HUES6 (cell line): ENCODE measurements at regions not wholly inside any gene's neighbourhood (a gene's known extent, or its start where the extent isn't known, plus 50 kb on each side); places are given as distances from the start of the nearest gene placed in this dataset.

Experiments
- H3K27ac ChIP-seq: 2 replicates; pipeline ENCODE4 v1.7.0; 2013; ENCODE audit warnings: low read depth, mild to moderate bottlenecking, low read length, inconsistent platforms
- H3K27me3 ChIP-seq: 2 replicates; pipeline ENCODE4 v1.6.1; 2013; ENCODE audit warnings: low read length; ENCODE audit not compliant: control insufficient read depth, insufficient read depth
- H3K36me3 ChIP-seq: 2 replicates; pipeline ENCODE4 v1.6.1; 2013; ENCODE audit warnings: low read length; ENCODE audit not compliant: control insufficient read depth, insufficient read depth
- H3K4me1 ChIP-seq: 2 replicates; pipeline ENCODE4 v1.6.1; 2013; ENCODE audit warnings: low read length; ENCODE audit not compliant: control insufficient read depth, insufficient read depth
- H3K4me3 ChIP-seq: 2 replicates; pipeline ENCODE4 v1.5.1; 2013; ENCODE audit warnings: low read depth, low read length
- H3K9ac ChIP-seq: one replicate; pipeline ENCODE4 v1.6.1; 2013; ENCODE audit warnings: mild to moderate bottlenecking, low read length
- H3K9me3 ChIP-seq: 2 replicates; pipeline ENCODE4 v1.6.1; 2013; ENCODE audit warnings: low read depth, low read length; ENCODE audit not compliant: control insufficient read depth, insufficient read depth

DNA sequence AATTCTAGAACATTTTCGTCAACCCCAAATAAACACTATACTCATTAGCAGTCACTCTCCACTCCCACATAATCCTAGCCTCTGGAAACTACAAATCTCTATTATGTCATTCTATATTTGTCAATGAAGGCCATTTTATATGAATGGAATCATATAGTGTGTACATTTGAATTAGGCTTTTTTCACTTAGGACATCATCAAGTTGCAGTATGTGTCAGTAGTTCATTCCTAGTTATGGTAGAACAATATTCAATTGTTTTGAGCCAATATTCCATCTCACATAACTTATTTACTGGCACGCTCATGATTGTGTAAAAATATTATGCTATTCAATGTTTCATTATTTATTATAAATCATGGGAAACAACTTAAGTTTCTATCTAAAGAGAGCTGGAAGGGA is 1610.4 kb upstream of the MIR17HG start:
- Histone ChIP-seq H3K4me1 (0 out of 2 replicates have a peak, but pooled peaks cover 3% of the 10 kb centered on the region), H3K9me3 (no peaks in the 10 kb centered on the region), H3K27me3 (no peaks in the 10 kb centered on the region), H3K36me3 (no peaks in the 10 kb centered on the region), H3K4me3 (no peak overlapping the region), H3K9ac (no peak overlapping the region), H3K27ac (no peak overlapping the region)

DNA sequence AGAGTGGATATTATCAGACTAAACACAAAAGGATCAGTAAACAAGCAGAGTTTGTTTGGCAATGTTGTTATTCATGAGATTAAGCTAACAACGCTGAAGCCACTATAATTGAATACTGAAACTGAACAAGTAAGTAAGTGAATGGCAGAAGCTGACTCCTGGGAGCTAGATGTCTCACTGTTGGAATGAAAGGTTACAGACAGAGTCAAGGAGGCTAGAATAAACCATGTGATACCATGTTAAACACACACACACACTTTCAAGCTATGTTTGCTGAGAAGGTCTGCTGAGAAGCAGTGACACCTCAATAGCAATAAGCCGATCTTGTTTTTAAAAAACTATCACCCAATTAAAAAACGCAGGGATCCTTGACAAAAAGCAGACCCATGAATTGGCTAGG is 1609.4 kb upstream of the MIR17HG start:
- H3K36me3 ChIP-seq, result no peaks in the 10 kb centered on the region
- H3K27ac ChIP-seq, result no peak overlapping the region
- no peak overlapping the region for H3K9ac ChIP-seq
- no peak overlapping the region for H3K4me3 ChIP-seq
- 0 out of 2 replicates have a peak, but pooled peaks cover 3% of the 10 kb centered on the region for H3K4me1 ChIP-seq
- no peaks in the 10 kb centered on the region for H3K27me3 ChIP-seq
- H3K9me3 ChIP-seq, result no peaks in the 10 kb centered on the region

DNA sequence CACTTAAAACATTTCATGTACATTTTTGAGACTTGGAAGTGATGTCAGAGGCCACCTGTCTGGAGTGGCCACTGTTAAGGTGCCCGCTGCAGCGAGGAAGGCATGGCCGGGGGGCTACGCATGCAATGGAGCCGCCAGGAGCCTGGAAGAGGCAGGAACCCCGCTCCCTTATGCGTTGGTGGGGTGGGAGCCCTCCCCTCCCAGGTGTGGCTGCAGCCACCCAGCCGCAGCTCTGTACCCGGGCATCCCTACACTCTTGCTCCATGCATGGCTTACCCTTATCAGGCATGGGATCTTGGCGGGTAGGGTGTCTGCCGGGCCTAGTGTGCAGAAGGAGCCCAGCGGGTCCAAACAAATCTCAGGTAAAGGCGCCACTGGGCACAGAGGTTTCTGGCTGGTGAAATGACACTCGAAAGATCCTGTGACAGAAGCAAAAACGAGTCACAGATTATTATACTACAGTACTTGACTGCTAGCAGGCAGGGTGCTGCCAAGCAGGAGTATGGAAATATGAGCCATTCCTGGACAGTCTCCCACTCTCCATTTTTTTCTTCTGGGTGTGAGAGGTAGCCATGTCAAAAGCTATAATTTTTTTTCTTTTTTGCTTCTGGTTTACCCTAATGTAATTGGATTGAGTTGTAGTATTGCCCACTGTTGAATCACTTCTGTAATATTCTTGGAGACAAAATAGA is 1606.3 kb upstream of the MIR17HG start:
- no peak overlapping the region for H3K27ac ChIP-seq
- H3K27me3 ChIP-seq, result no peaks in the 10 kb centered on the region
- H3K9ac ChIP-seq, result no peak overlapping the region

DNA sequence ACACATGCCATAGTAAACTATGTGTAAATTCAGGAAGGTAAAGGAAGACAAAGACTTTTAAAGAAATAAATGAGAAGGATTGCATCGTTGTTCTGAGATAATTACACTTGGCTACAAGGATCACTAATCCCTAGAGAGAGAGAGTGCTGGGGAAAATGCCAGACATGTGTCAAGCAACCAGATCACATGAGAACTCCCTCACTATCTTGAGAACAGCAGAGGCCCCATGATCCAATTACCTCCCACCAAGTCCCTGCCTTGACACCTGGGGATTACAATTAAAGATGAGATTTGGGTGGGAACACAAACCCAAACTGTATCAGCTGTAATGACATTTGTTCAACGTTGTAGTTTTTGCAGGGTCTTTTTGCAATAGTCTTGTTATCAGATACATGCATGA is 1600.9 kb upstream of the MIR17HG start:
- Histone ChIP-seq H3K27ac (no peak overlapping the region), H3K4me3 (no peak overlapping the region), H3K9me3 (no peaks in the 10 kb centered on the region), H3K9ac (no peak overlapping the region), H3K27me3 (no peaks in the 10 kb centered on the region), H3K36me3 (no peaks in the 10 kb centered on the region), H3K4me1 (peaks cover 4% of the 10 kb centered on the region; the same call in 1 of the 2 replicates)

More for the DNA sequence above, 1606.3 kb upstream of the MIR17HG start:
- H3K9me3 ChIP-seq, result no peaks in the 10 kb centered on the region
- no peaks in the 10 kb centered on the region for H3K36me3 ChIP-seq
- H3K4me3 ChIP-seq, result no peak overlapping the region
- 0 out of 2 replicates have a peak, but pooled peaks cover 3% of the 10 kb centered on the region for H3K4me1 ChIP-seq

DNA sequence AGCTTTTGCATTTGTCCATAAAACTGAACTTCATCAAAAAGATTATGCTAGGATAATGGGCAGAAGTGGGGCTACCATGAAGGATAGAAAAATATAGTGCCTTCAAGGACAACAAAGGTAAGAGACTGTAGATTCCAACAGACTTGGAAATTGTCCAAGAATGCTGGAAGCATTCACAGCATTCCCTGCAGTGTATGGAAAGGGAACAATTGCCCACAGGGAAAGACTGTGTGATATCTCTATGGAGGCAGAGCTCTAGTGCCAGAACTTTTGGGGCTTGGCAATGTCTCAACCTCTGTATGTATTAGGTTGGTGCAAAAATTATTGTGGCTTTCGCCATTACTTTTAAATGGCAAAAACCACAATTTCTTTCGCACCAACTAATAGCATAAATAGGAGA is 1598.8 kb upstream of the MIR17HG start:
- Histone ChIP-seq H3K4me1 (peaks cover 4% of the 10 kb centered on the region; the same call in 1 of the 2 replicates), H3K9ac (no peak overlapping the region), H3K27ac (no peak overlapping the region), H3K4me3 (no peak overlapping the region), H3K36me3 (no peaks in the 10 kb centered on the region), H3K9me3 (no peaks in the 10 kb centered on the region), H3K27me3 (no peaks in the 10 kb centered on the region)

DNA sequence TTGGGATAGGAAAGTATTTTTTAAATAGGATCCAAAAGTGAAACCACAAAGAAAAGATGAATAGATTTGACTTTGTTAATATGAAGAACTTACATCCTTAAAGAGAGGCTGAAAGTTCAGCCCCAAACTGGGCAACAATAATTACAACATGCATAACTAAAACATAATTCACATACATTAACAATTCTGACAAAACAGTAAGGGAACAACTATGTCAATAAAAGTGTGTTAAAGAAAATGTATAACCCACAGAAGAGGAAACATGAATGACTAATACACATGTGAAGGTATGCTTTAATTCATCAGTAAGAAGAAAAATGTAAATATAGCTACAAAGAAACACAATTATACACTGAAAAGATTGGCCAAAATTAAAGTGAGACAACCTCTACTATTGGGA is 1597.6 kb upstream of the MIR17HG start:
- H3K4me3 ChIP-seq, result no peak overlapping the region
- no peaks in the 10 kb centered on the region for H3K36me3 ChIP-seq
- H3K27me3 ChIP-seq, result no peaks in the 10 kb centered on the region
- no peak overlapping the region for H3K27ac ChIP-seq
- no peaks in the 10 kb centered on the region for H3K9me3 ChIP-seq
- H3K9ac ChIP-seq, result no peak overlapping the region
- peaks cover 4% of the 10 kb centered on the region; the same call in 1 of the 2 replicates for H3K4me1 ChIP-seq

DNA sequence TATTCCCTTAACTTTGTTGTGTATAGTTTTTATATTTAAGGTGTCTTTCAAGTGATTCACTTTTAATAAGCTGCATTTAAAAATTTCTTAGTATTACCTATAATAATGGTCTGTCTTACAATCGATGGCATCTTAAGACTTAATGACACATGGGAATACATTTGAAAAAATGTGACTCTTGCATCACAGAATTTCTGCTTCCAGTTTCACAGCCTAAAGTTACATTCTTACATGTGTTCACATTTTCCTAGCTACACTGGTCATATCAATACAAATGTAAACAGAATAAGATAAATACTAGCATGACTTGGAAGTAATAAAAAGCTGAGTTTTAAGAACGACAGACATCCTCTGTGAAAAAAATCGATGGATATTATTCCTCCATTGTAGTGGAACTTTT is 1597.1 kb upstream of the MIR17HG start:
- Histone ChIP-seq H3K27ac (no peak overlapping the region), H3K36me3 (no peaks in the 10 kb centered on the region), H3K9me3 (no peaks in the 10 kb centered on the region), H3K4me1 (peaks cover 4% of the 10 kb centered on the region; the same call in 1 of the 2 replicates), H3K27me3 (no peaks in the 10 kb centered on the region), H3K4me3 (no peak overlapping the region), H3K9ac (no peak overlapping the region)

DNA sequence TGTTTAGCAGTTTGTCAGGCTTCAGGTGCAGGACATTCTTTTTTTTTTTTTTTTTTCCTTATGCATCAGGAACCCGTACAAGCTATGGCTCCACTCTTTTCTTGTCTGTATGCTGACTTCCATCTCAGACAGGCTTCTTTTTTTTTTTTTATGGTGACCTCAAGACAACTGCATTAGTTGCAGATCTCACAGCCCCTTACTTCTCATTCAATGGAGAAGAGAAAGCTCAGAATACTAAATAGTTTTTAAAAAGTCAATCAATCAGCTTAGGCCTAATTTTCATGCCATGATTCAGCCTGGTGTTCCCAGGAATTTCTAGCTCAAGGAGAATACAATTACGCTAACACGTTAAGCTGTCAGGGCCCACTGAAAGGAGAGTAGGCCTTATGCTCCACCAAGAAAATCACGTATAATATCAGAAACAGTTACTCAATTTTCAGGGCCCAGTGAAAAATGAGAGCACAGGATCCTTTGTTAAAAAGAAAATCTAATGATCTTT is 1596.0 kb upstream of the MIR17HG start:
- no peak overlapping the region for H3K4me3 ChIP-seq
- H3K27me3 ChIP-seq, result no peaks in the 10 kb centered on the region
- H3K36me3 ChIP-seq, result no peaks in the 10 kb centered on the region
- H3K9me3 ChIP-seq, result peaks cover 4% of the 10 kb centered on the region; the same call in 1 of the 2 replicates
- peaks cover 2% of the 10 kb centered on the region; the same call in 1 of the 2 replicates for H3K4me1 ChIP-seq
- no peak overlapping the region for H3K9ac ChIP-seq
- no peak overlapping the region for H3K27ac ChIP-seq

DNA sequence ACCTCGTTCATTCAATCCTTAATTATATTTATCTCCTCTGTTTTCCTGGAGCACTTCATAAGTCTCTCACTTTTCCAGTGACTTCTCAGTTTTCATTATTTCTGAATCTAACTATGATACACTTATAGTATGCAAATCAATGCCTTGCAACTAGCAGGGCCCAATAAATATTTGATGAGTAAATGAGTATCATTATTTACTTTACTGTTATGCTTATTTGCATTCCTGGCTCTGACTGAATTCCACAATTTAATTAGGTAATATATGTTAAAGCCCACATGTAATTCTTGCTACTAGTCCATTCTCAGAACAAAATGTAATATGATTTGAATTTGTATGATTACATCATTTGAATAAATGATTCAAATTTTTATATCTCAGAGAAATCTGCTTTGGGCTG is 1595.1 kb upstream of the MIR17HG start:
- Histone ChIP-seq H3K27ac (no peak overlapping the region), H3K9me3 (peaks cover 4% of the 10 kb centered on the region; the same call in 1 of the 2 replicates), H3K4me3 (no peak overlapping the region), H3K27me3 (no peaks in the 10 kb centered on the region), H3K4me1 (no peaks in the 10 kb centered on the region), H3K9ac (no peak overlapping the region), H3K36me3 (no peaks in the 10 kb centered on the region)

DNA sequence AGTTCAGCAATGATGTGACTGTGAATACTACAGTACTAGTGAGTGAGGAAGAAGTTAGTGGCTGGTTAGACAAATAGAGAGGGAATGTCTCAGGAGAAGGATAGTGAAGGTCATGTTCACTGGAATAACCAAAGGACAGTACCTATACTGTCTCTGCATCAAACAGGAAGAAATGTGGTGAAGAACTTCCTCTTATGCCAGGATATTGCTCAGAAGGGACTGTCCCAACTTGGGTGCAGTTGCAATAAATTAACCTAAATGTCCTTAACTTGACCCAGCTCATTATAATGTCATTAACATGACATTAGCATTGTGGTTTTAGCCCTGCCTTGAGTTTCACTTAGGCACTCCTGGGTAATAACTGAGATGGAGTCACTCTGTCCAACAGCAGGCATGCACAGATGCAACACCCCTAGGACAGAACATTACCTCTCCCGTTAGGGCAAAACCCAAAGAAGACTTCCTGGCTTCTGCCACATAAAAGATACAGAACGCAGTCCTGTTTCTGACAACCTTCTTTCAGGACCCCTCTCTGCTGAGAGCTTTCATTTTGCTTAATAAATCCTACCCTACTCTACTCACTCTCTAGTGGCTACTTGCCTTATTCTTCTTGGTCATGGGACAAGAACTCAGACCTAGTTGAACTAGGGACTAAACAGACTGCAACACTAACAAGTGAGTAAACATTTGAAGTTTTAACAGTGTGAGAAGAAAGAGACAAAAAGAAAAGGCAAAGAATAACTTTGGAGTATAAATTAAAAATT is 1591.6 kb upstream of the MIR17HG start:
- Histone ChIP-seq H3K27ac (no peak overlapping the region), H3K9ac (no peak overlapping the region)

DNA sequence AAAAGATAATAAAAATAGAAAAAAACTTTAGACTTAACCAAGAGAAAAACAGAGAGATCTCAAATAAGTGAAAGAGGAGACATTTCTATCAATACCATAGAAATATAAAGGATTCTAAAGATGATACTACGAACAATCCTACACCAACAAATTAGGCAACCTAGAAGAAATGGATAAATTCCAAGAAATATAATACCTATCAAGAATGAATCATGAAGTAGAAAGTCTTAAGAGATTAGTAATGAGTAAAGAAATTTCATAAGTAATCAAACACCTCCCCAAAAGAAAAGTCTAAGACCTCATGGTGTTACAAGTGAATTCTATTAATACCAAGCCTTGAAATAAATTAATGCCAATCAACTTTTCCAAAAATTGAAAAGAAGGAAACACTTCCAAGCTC is 1584.5 kb upstream of the MIR17HG start:
- Histone ChIP-seq H3K4me3 (no peak overlapping the region), H3K27ac (no peak overlapping the region), H3K9me3 (no peaks in the 10 kb centered on the region)

More for the DNA sequence above, 1591.6 kb upstream of the MIR17HG start:
- Histone ChIP-seq H3K4me3 (no peak overlapping the region), H3K27me3 (no peaks in the 10 kb centered on the region), H3K4me1 (no peaks in the 10 kb centered on the region), H3K36me3 (no peaks in the 10 kb centered on the region), H3K9me3 (peaks cover 4% of the 10 kb centered on the region; the same call in 1 of the 2 replicates)

More for the DNA sequence above, 1584.5 kb upstream of the MIR17HG start:
- no peaks in the 10 kb centered on the region for H3K27me3 ChIP-seq
- no peaks in the 10 kb centered on the region for H3K36me3 ChIP-seq
- no peak overlapping the region for H3K9ac ChIP-seq
- H3K4me1 ChIP-seq, result peaks cover 4% of the 10 kb centered on the region; the same call in 1 of the 2 replicates
